BLaER1 treated with 17β-estradiol and CSF1 and Interleukin-3, amounts not matched to agents 10 nM and 100 nM (cell line): ENCODE measurements at regions not wholly inside any gene's neighbourhood (a gene's known extent, or its start where the extent isn't known, plus 50 kb on each side); places are given as distances from the start of the nearest gene placed in this dataset.
A peak's percentile ranks its signal among the peaks of the same experiment; 100 is the strongest.

Experiments used
- H3K27ac ChIP-seq, 11 experiments: shearing (Covaris generic); formaldehyde crosslinking; 2 replicates each; pipeline ENCODE4 v1.8.1; 2022
- H3K27me3 ChIP-seq, 11 experiments: shearing (Covaris generic); formaldehyde crosslinking; 2 replicates each; pipeline ENCODE4 v1.8.1; 2022
- H3K36me3 ChIP-seq, 11 experiments: shearing (Covaris generic); formaldehyde crosslinking; 2 replicates each; pipeline ENCODE4 v1.8.1; 2022
- H3K4me1 ChIP-seq, 10 experiments: shearing (Covaris generic); formaldehyde crosslinking; 2 replicates each; pipeline ENCODE4 v1.8.1; 2022
- H3K4me2 ChIP-seq, 11 experiments: shearing (Covaris generic); formaldehyde crosslinking; 2 replicates each; pipeline ENCODE4 v1.8.1; 2022
- H3K4me3 ChIP-seq, 10 experiments: shearing (Covaris generic); formaldehyde crosslinking; 2 replicates each; pipeline ENCODE4 v1.8.1; 2022
- H3K9ac ChIP-seq, 11 experiments: shearing (Covaris generic); formaldehyde crosslinking; 2 replicates each; pipeline ENCODE4 v1.8.1; 2022
- H3K9me3 ChIP-seq, 11 experiments: shearing (Covaris generic); formaldehyde crosslinking; replicated peaks in 1 of 11; 2 replicates each; pipeline ENCODE4 v1.8.1; 2022
- H4K20me1 ChIP-seq, 11 experiments: shearing (Covaris generic); formaldehyde crosslinking; 2 replicates each; pipeline ENCODE4 v1.8.1; 2022
- Cebpa-rat ChIP-seq, 11 experiments: shearing (Covaris generic); IDR thresholded peaks; 2 replicates each; pipeline ENCODE4 v1.8.1; 2022

DNA sequence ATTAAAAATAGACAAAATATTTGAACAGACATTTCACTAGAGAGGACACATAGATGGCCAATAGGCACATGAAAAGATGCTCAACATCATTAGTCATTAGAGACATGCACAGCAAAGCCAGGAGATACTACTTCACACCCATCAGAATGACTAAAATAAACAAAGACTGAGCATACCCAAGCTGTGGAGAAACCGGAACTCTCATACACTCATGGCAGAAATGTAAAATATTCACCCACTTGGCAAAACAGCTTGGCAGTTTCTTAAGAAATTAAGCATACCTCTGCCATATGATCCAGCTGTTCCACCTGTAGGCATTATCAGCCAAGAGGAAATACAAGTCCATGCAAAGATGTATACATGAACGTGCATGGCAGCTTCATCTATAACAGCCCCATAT lies 213.4 kb downstream of the TSHZ3 start:
- Histone ChIP-seq H4K20me1 (no peaks in the 10 kb centered on the region), H3K4me2 (no peak overlapping the region), H3K27me3 (no peaks in the 10 kb centered on the region), H3K4me1 (peaks cover 4 to 6% (median 5%) of the 10 kb centered on the region in 10 experiments), H3K9me3 (0 out of 22 replicates have a peak, but pooled peaks cover 0 to 1% (median 0%) of the 10 kb centered on the region in 11 experiments), H3K4me3 (no peak overlapping the region), H3K27ac (no peak overlapping the region), H3K36me3 (no peaks in the 10 kb centered on the region), H3K9ac (no peak overlapping the region)
- no peak for TF ChIP-seq Cebpa-rat (IDR thresholded peaks at IDR 0.05)

DNA sequence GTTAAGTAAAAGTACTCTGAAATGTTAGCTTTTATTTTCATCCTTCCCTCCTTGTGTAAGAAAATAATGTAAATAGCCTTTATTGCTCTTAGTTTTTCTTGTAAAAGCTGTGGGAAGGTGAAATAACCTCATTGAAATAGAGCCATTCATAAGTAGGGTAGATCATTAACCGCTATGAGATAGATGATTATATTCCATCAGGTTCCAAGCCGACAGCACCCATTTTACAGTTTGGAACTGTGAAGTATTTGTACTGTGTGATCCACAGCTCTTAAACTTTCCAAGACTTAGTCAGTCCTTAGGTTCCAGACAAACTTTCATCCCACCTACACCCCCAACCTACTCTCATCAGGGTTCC lies 216.5 kb downstream of the TSHZ3 start:
- Histone ChIP-seq H3K36me3 (0 out of 22 replicates have a peak, but pooled peaks cover 0 to 3% (median 0%) of the 10 kb centered on the region in 11 experiments), H3K4me2 (no peak overlapping the region), H3K27ac (no peak overlapping the region), H3K4me1 (peaks cover 0 to 10% (median 3%) of the 10 kb centered on the region in 10 experiments; a peak in 14 of 20 replicates), H4K20me1 (no peaks in the 10 kb centered on the region), H3K4me3 (no peak overlapping the region), H3K9ac (no peak overlapping the region), H3K27me3 (no peaks in the 10 kb centered on the region), H3K9me3 (peaks cover 16 to 32% (median 26%) of the 10 kb centered on the region in 11 experiments)
- TF ChIP-seq Cebpa-rat (IDR thresholded peaks at IDR 0.05), result no peak

DNA sequence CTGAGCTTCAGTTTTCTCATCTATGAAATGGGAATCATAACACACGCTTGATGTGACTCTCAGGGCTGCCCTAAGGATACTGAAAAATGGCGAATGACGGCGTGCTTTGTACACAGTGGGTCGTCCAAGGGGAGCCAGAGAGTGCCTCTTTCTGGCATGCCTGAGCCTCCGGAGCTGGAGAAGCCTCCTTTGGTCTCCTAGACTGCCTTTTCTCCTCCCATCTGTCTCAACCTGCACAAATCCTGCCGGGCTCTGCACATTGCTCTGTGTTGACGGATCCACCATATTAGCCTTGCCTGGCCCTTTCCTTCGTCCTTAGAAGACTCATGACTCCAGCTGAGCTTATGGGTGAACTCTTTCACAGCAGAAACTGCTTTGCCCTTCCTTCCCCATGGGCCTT lies 220.9 kb downstream of the TSHZ3 start:
- Histone ChIP-seq H3K27me3 (no peaks in the 10 kb centered on the region), H4K20me1 (no peaks in the 10 kb centered on the region), H3K4me3 (no peak overlapping the region), H3K27ac (peak overlapping the region in 4 of 11 experiments; percentile 62 to 72 (median 68); a peak in 3 of 22 replicates), H3K4me2 (peak overlapping the region in 3 of 11 experiments; percentile 49 to 73 (median 66); a peak in 1 of 22 replicates), H3K36me3 (0 out of 22 replicates have a peak, but pooled peaks cover 0 to 3% (median 0%) of the 10 kb centered on the region in 11 experiments), H3K4me1 (peaks cover 18 to 32% (median 25%) of the 10 kb centered on the region in 10 experiments), H3K9me3 (peaks cover 16 to 32% (median 26%) of the 10 kb centered on the region in 11 experiments), H3K9ac (no peak overlapping the region)
- TF ChIP-seq Cebpa-rat (IDR thresholded peaks at IDR 0.05), result no peak

DNA sequence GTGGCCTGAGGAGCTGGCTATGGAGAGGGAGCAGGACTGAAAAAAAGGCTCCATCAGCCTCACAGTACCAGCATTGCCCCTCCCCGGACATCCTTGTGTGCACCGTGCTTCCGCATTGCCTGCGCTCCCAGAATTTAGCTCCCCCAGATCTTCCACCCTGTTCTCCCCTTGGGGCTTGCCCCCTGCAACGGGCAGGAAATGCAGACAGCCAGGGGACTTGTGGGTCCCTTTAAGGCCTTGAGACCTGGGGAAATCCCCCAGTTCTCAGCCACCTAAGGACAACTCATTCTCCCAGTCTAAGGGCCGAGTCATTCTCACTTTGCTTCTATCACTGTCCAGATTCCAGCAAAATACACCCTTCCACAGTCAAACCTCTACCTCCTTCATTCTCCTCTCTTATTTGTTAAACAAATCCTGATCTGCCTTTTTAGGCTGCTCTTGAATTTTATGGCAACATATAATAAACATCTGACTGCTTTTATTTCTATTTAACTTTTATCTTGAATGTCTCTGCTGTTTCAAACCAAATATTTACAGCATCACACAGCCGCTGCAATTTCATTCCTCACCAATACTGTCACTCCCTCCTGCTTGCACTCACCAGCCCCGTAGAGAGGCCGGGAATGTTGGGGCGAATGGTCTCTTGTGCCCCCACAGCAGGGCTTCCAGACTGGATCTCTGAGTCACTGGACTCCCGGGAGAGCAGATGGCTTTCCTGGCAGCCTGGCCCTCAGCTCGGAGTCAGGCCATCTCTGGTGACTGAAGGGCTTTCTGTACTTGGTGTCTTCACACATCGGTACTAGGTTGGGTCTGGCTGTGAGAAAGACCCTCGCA lies 221.9 kb downstream of the TSHZ3 start:
- peaks cover 18 to 32% (median 25%) of the 10 kb centered on the region in 10 experiments for H3K4me1 ChIP-seq
- H3K9ac ChIP-seq, result peak overlapping the region in 8 of 11 experiments; percentile 32 to 56 (median 46); a peak in 17 of 22 replicates
- H3K27me3 ChIP-seq, result no peaks in the 10 kb centered on the region
- peaks cover 16 to 32% (median 26%) of the 10 kb centered on the region in 11 experiments for H3K9me3 ChIP-seq
- peak overlapping the region; percentile 49 to 75 (median 65) for H3K4me2 ChIP-seq
- no peaks in the 10 kb centered on the region for H4K20me1 ChIP-seq
- H3K36me3 ChIP-seq, result 0 out of 22 replicates have a peak, but pooled peaks cover 0 to 3% (median 0%) of the 10 kb centered on the region in 11 experiments
- peak overlapping the region in 10 of 11 experiments; percentile 3 to 76 (median 66); a peak in 19 of 22 replicates for H3K27ac ChIP-seq
- H3K4me3 ChIP-seq, result no peak overlapping the region; a peak in 1 of 20 replicates
- no peak for TF ChIP-seq Cebpa-rat (IDR thresholded peaks at IDR 0.05)

DNA sequence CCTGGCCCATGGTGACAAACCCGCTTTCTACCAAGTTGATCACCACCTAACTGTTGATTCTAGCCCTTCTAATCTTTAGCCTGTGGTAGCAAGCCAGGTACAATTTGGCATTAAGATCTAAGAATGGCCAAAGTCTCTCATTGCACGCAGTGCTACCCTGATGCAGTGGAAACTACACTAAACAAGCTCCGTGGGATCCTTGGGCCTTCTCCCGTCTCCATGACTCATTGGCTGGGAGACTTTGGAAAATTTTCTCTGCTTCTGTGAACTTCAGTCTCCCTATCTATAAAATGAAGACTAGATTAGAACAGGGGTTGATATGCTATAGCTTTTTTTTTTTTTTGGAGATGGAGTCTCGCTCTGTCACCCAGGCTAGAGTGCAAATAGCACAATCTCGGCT lies 223.0 kb downstream of the TSHZ3 start:
- H4K20me1 ChIP-seq, result no peaks in the 10 kb centered on the region
- H3K36me3 ChIP-seq, result 0 out of 22 replicates have a peak, but pooled peaks cover 0 to 3% (median 0%) of the 10 kb centered on the region in 11 experiments
- no peaks in the 10 kb centered on the region for H3K27me3 ChIP-seq
- peak overlapping the region in 9 of 11 experiments; percentile 59 to 76 (median 68); a peak in 17 of 22 replicates for H3K27ac ChIP-seq
- H3K4me3 ChIP-seq, result peak overlapping the region in 1 of 10 experiments; percentile 19; a peak in 1 of 20 replicates
- peak overlapping the region; percentile 49 to 75 (median 65) for H3K4me2 ChIP-seq
- H3K4me1 ChIP-seq, result peaks cover 18 to 33% (median 25%) of the 10 kb centered on the region in 10 experiments
- peak overlapping the region in 4 of 11 experiments; percentile 32 to 42 (median 39); a peak in 3 of 22 replicates for H3K9ac ChIP-seq
- TF ChIP-seq Cebpa-rat (IDR thresholded peaks at IDR 0.05), result no peak
- H3K9me3 ChIP-seq, result peaks cover 16 to 32% (median 26%) of the 10 kb centered on the region in 11 experiments

DNA sequence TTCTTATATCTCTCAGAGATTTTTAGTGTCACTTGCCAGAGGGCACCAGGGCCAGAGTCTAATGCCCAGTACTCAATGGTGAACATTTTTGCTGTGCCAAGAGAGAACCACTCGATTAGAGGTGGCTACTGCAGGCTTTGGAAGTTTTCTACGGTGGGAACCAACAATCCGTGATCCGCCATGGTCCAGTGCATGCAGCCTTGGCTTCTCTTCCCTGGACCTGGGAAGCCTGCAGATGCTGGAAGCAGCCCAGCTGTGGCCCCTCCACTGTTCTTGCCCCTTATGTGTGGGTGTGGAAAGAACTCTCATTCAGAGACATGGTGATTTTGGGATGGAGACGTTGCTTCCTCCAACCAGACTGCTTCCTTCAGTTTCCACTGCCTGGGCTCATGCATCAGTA lies 224.2 kb downstream of the TSHZ3 start:
- Histone ChIP-seq H3K36me3 (0 out of 22 replicates have a peak, but pooled peaks cover 0 to 3% (median 0%) of the 10 kb centered on the region in 11 experiments), H3K9me3 (peaks cover 16 to 25% (median 23%) of the 10 kb centered on the region in 11 experiments), H3K4me1 (peaks cover 18 to 38% (median 26%) of the 10 kb centered on the region in 10 experiments), H3K27ac (no peak overlapping the region), H3K27me3 (no peaks in the 10 kb centered on the region), H3K4me2 (no peak overlapping the region), H4K20me1 (no peaks in the 10 kb centered on the region), H3K4me3 (no peak overlapping the region), H3K9ac (no peak overlapping the region)
- TF ChIP-seq Cebpa-rat (IDR thresholded peaks at IDR 0.05), result no peak

DNA sequence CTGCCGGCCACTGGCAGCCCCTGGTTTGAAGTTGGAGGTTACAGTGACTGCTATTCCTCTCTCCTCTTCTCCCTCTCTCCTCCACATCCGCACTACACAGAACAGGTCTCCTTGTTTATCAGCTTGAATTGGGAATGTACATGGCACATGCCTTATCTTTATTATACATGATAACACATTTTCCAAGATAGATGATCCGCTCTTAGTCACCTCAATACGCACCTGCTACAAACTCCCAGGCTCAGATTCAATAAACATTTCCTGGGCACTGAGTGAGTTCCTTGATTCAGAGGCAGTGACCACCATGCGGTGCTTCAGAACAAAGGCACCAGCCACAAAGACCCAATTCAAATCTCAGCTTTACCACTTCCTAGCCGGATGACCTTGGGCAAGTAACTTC lies 227.7 kb downstream of the TSHZ3 start:
- peaks cover 9 to 17% (median 13%) of the 10 kb centered on the region in 10 experiments for H3K4me1 ChIP-seq
- H3K4me3 ChIP-seq, result no peak overlapping the region
- no peaks in the 10 kb centered on the region for H3K27me3 ChIP-seq
- H3K27ac ChIP-seq, result no peak overlapping the region
- no peak for TF ChIP-seq Cebpa-rat (IDR thresholded peaks at IDR 0.05)
- no peaks in the 10 kb centered on the region; a peak in 1 of 22 replicates for H3K9me3 ChIP-seq
- no peaks in the 10 kb centered on the region for H3K36me3 ChIP-seq
- peak overlapping the region in 5 of 11 experiments; percentile 9 to 44 (median 31); a peak in 5 of 22 replicates for H3K4me2 ChIP-seq
- H3K9ac ChIP-seq, result no peak overlapping the region
- no peaks in the 10 kb centered on the region for H4K20me1 ChIP-seq

GRCh38 chr19:31120952-31121351 lies 228.3 kb downstream of the TSHZ3 start:
- no peaks in the 10 kb centered on the region for H3K27me3 ChIP-seq
- H3K4me1 ChIP-seq, result peaks cover 4 to 11% (median 7%) of the 10 kb centered on the region in 10 experiments; a peak in 16 of 20 replicates
- H3K4me2 ChIP-seq, result peak overlapping the region in 5 of 11 experiments; percentile 9 to 44 (median 31); a peak in 6 of 22 replicates
- H3K9ac ChIP-seq, result no peak overlapping the region
- no peak for TF ChIP-seq Cebpa-rat (IDR thresholded peaks at IDR 0.05)
- no peak overlapping the region for H3K27ac ChIP-seq
- H4K20me1 ChIP-seq, result no peaks in the 10 kb centered on the region
- H3K9me3 ChIP-seq, result peaks cover 0 to under 1% (median 0%) of the 10 kb centered on the region in 11 experiments; a peak in 1 of 22 replicates
- no peaks in the 10 kb centered on the region for H3K36me3 ChIP-seq
- H3K4me3 ChIP-seq, result no peak overlapping the region
